ENCODE measurements at regions not wholly inside any gene's neighbourhood (a gene's known extent, or its start where the extent isn't known, plus 50 kb on each side); places are given as distances from the start of the nearest gene placed in this dataset.

DNA sequence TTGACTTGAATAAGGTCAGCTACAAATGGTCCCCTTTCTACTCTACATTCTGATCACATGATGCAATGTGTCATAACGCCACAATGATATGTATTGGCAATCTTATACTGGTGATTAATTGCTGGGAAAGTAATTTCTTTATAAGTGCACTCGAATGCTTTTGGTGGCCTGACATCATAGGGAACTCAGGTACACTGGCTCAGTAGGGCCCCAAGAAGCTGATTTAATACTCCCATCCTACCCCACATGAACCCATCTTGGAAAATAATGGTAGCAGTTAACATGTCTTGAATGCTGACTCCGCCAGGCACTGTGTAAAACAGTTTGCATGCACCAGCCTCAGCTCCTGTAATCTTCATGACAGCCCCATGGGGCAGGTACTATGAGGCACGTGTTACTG lies 186.9 kb downstream of the SNX10 start:
- no peak overlapping the region for H3K56ac ChIP-seq (ENCODE audit: extremely low read depth, insufficient read depth, low read length)
- H3K27ac ChIP-seq (ENCODE audit: insufficient read depth, low read length): no peak overlapping the region
- no peak overlapping the region for H2BK15ac ChIP-seq (ENCODE audit: low read depth, low read length)
- no peaks in the 10 kb centered on the region for H3K9me1 ChIP-seq (ENCODE audit: insufficient read depth, low read length)
- H3K9ac ChIP-seq (ENCODE audit: low read depth, low read length): no peak overlapping the region
- H3K9me3 ChIP-seq (ENCODE audit: control insufficient read depth, insufficient read depth, low read length): no peaks in the 10 kb centered on the region
- H2AK9ac ChIP-seq (replicated peaks; ENCODE audit: low read depth, low read length, poor library complexity): no peak overlapping the region
- H3K36me3 ChIP-seq (ENCODE audit: control insufficient read depth, insufficient read depth, low read length): no peaks in the 10 kb centered on the region
- in situ Hi-C loops (cut with MboI; ENCODE audit: low sequenced_read_pairs) (no loop called here), intact Hi-C loops (cut with micrococcal nuclease) (no loop called here), dilution Hi-C loops (cut with HindIII; ENCODE audit: low sequenced_read_pairs, unreplicated experiment) (no loop called here)
- WGBS, 2 experiments (ENCODE audit: extremely low coverage in 2 of 2, insufficient read length in 1 of 2): 0% methylated on average over 1 of the region's 4 CpGs; no CpG with 5 or more reads in 1 of the 2 experiments
- POLR2A ChIA-PET (ENCODE audit: unreplicated experiment): no interaction called here
- H3K4me1 ChIP-seq (ENCODE audit: control insufficient read depth, insufficient read depth, low read length): no peaks in the 10 kb centered on the region
- H4K8ac ChIP-seq (ENCODE audit: low read depth in 2 of 2, low read length in 2 of 2): no peak overlapping the region
- ATAC-seq (ENCODE audit: low read depth) (no peak), DNase-seq (no peak)
- no peak overlapping the region for H3K4me3 ChIP-seq (ENCODE audit: insufficient read depth, low read depth, low read length)
- no peak overlapping the region for H2BK120ac ChIP-seq (ENCODE audit: low read depth, low read length)
- CTCF ChIA-PET: interaction anchor here (0.7 kb wide), 1 partner anchor 30 kb away, joined by 3 read pairs; no protein-coding TSS in a partner anchor
- H3K18ac ChIP-seq (ENCODE audit: low read depth, low read length): no peak overlapping the region
- no peaks in the 10 kb centered on the region for H4K20me1 ChIP-seq (ENCODE audit: insufficient read depth, low read length)
- no peak overlapping the region for H3K14ac ChIP-seq (replicated peaks; ENCODE audit: low read depth, low read length)
- H3K79me1 ChIP-seq (ENCODE audit: low read depth in 1 of 2, low read length in 2 of 2): no peaks in the 10 kb centered on the region
- H2AK5ac ChIP-seq (ENCODE audit: low read depth, low read length): no peak overlapping the region
- no peak overlapping the region for H2BK20ac ChIP-seq (ENCODE audit: low read depth, low read length)
- H3K4me2 ChIP-seq (ENCODE audit: low read depth, low read length): no peak overlapping the region
- no peak for TF ChIP-seq SMC3 (IDR thresholded peaks at IDR 0.05; ENCODE audit: low read depth, low read length)
- no peak for TF ChIP-seq MAZ (IDR thresholded peaks at IDR 0.05; ENCODE audit: borderline replicate concordance, low read depth, low read length)
- no peak for TF ChIP-seq RAD21 (IDR thresholded peaks at IDR 0.05; ENCODE audit: low read length)
- no peak for TF ChIP-seq RCOR1 (IDR thresholded peaks at IDR 0.05; ENCODE audit: insufficient replicate concordance, low read length)
- TF ChIP-seq, protein P1, sequence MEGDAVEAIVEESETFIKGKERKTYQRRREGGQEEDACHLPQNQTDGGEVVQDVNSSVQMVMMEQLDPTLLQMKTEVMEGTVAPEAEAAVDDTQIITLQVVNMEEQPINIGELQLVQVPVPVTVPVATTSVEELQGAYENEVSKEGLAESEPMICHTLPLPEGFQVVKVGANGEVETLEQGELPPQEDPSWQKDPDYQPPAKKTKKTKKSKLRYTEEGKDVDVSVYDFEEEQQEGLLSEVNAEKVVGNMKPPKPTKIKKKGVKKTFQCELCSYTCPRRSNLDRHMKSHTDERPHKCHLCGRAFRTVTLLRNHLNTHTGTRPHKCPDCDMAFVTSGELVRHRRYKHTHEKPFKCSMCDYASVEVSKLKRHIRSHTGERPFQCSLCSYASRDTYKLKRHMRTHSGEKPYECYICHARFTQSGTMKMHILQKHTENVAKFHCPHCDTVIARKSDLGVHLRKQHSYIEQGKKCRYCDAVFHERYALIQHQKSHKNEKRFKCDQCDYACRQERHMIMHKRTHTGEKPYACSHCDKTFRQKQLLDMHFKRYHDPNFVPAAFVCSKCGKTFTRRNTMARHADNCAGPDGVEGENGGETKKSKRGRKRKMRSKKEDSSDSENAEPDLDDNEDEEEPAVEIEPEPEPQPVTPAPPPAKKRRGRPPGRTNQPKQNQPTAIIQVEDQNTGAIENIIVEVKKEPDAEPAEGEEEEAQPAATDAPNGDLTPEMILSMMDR (conservative IDR thresholded peaks at IDR 0.05; ENCODE audit: low read depth, low read length): no peak
- TF ChIP-seq RFX5 (IDR thresholded peaks at IDR 0.05; ENCODE audit: low read depth, low read length): no peak
- TF ChIP-seq, protein P2, sequence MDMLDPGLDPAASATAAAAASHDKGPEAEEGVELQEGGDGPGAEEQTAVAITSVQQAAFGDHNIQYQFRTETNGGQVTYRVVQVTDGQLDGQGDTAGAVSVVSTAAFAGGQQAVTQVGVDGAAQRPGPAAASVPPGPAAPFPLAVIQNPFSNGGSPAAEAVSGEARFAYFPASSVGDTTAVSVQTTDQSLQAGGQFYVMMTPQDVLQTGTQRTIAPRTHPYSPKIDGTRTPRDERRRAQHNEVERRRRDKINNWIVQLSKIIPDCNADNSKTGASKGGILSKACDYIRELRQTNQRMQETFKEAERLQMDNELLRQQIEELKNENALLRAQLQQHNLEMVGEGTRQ (IDR thresholded peaks at IDR 0.05; ENCODE audit: low read depth, low read length): no peak
- no peak overlapping the region for H2BK5ac ChIP-seq (ENCODE audit: low read depth, low read length, poor library complexity, severe bottlenecking)
- BruUV-seq (replicated peaks): no TSS peak
- no peaks in the 10 kb centered on the region for H3K27me3 ChIP-seq (ENCODE audit: control insufficient read depth, insufficient read depth, low read length)
- H3K4ac ChIP-seq (ENCODE audit: low read depth, low read length): no peak overlapping the region
- no peak overlapping the region for H4K5ac ChIP-seq (ENCODE audit: low read depth, low read length)
- H4K91ac ChIP-seq (ENCODE audit: insufficient read depth, low read depth, low read length): no peak overlapping the region
- no peak overlapping the region for H2AFZ ChIP-seq (replicated peaks; ENCODE audit: low read length, poor library complexity)
- no peak overlapping the region for H3K23ac ChIP-seq (ENCODE audit: low read depth, low read length)
